HepG2 (cell line): ENCODE measurements at regions not wholly inside any gene's neighbourhood (a gene's known extent, or its start where the extent isn't known, plus 50 kb on each side); places are given as distances from the start of the nearest gene placed in this dataset.

Experiments used
- ARHGAP35 ChIP-seq: sonication (generic); formaldehyde crosslinking; IDR thresholded peaks from 2 replicates; pipeline ENCODE4 v1.9.0; 2022; ENCODE audit warnings: mild to moderate bottlenecking, inconsistent platforms, moderate library complexity, missing genetic modification reagents, borderline replicate concordance
- ARNTL ChIP-seq: sonication (generic); formaldehyde crosslinking; IDR thresholded peaks from 2 replicates; pipeline ENCODE4 v1.4.0; 2020; ENCODE audit warnings: mild to moderate bottlenecking, missing genetic modification reagents
- ATAD3A ChIP-seq: sonication (generic); formaldehyde crosslinking; IDR thresholded peaks from 2 replicates; pipeline ENCODE4 v1.4.0; 2020; ENCODE audit warnings: missing genetic modification reagents
- DDIT3 ChIP-seq: sonication (generic); formaldehyde crosslinking; IDR thresholded peaks from 2 replicates; pipeline ENCODE4 v1.4.0; 2020; ENCODE audit warnings: mild to moderate bottlenecking, missing genetic modification reagents
- JUND ChIP-seq: sonication (generic); formaldehyde crosslinking; IDR thresholded peaks from 2 replicates; pipeline ENCODE4 v1.8.0; 2022; ENCODE audit warnings: mild to moderate bottlenecking, missing genetic modification reagents
- RXRA ChIP-seq: sonication (generic); formaldehyde crosslinking; IDR thresholded peaks from 2 replicates; pipeline ENCODE4 v1.5.1; 2020; ENCODE audit warnings: missing genetic modification reagents
- SNRNP70 ChIP-seq: fragments of 200-400 bp; formaldehyde crosslinking; IDR thresholded peaks from 2 replicates; pipeline ENCODE4 v1.6.1; 2017; ENCODE audit warnings: mild to moderate bottlenecking, low read depth, low read length, moderate library complexity
- TFDP1 ChIP-seq: IDR thresholded peaks from 2 replicates; pipeline ENCODE4 v1.6.1; 2016; ENCODE audit warnings: missing compliant biosample characterization, missing genetic modification reagents, borderline replicate concordance
- ZBTB21 ChIP-seq: sonication (generic); formaldehyde crosslinking; IDR thresholded peaks from 2 replicates; pipeline ENCODE4 v1.4.0; 2020; ENCODE audit warnings: missing genetic modification reagents
- ZBTB38 ChIP-seq: sonication (generic); formaldehyde crosslinking; IDR thresholded peaks from 2 replicates; pipeline ENCODE4 v1.5.1; 2020; ENCODE audit warnings: mild to moderate bottlenecking, missing genetic modification reagents
- ZBTB49 ChIP-seq: sonication (generic); formaldehyde crosslinking; IDR thresholded peaks from 2 replicates; pipeline ENCODE4 v1.4.0; 2020; ENCODE audit warnings: missing genetic modification reagents, borderline replicate concordance
- ZFP91 ChIP-seq: sonication (generic); formaldehyde crosslinking; IDR thresholded peaks from 2 replicates; pipeline ENCODE4 v1.9.0; 2022; ENCODE audit warnings: missing genetic modification reagents, mild to moderate bottlenecking, borderline replicate concordance
- ZNF350 ChIP-seq: sonication (generic); formaldehyde crosslinking; IDR thresholded peaks from 2 replicates; pipeline ENCODE4 v1.4.0; 2020; ENCODE audit warnings: mild to moderate bottlenecking, low read depth, missing genetic modification reagents, borderline replicate concordance
- ZNF367 ChIP-seq: sonication (generic); formaldehyde crosslinking; IDR thresholded peaks from 2 replicates; pipeline ENCODE4 v1.4.0; 2020; ENCODE audit warnings: missing genetic modification reagents, borderline replicate concordance

GRCh38 chr10:111261081-111261615, 184.3 kb downstream of the ADRA2A start:
- TF ChIP-seq ARHGAP35 (CRISPR knock-in tag) (no peak), ATAD3A (CRISPR knock-in tag) (no peak), ZNF350 (CRISPR knock-in tag) (no peak), JUND (CRISPR knock-in tag) (no peak), ZBTB38 (CRISPR knock-in tag) (no peak), SNRNP70 (no peak), TFDP1 (CRISPR knock-in tag) (no peak), ZBTB49 (CRISPR knock-in tag) (no peak), ZBTB21 (CRISPR knock-in tag) (no peak), ZNF367 (no peak), ZFP91 (no peak), DDIT3 (CRISPR knock-in tag) (no peak), RXRA (no peak), ARNTL (CRISPR knock-in tag) (no peak)
